Stimulated activated naive CD8-positive, alpha-beta T cell treated with anti-CD3 and anti-CD28 coated beads, Interleukin-15, Interleukin-2, amounts not matched to agents 100 U/mL and 50 U/mL, for 24 hours (primary cell): ENCODE measurements at regions not wholly inside any gene's neighbourhood (a gene's known extent, or its start where the extent isn't known, plus 50 kb on each side); places are given as distances from the start of the nearest gene placed in this dataset.
"Not testable (repeated sequence)": the region's sequence is repeated elsewhere in the genome, so short reads cannot be mapped to it uniquely, and the experiment has no call there.

Experiments used
- ATAC-seq: fragments of 150-1000 bp; cut with Tn5 transposase; one replicate; pipeline ENCODE4 v1.10.0; 2021
- DNase-seq: peaks from one replicate; pipeline ENCODE4 v3.0.0; 2021

GRCh38 chr2:5617796-5618195 lies 74.4 kb upstream of the SOX11 start:
- ATAC-seq (no peak), DNase-seq (no peak)

- no peak for ATAC-seq
- no peak for DNase-seq
Measured at GRCh38 chr2:5618271-5618670, 73.9 kb upstream of the SOX11 start.

- not testable (repeated sequence) for ATAC-seq, DNase-seq
Measured at GRCh38 chr2:5625556-5626065, 66.6 kb upstream of the SOX11 start.

- not testable (repeated sequence) for ATAC-seq, DNase-seq
Measured at GRCh38 chr2:5628484-5628883, 63.7 kb upstream of the SOX11 start.

- ATAC-seq, DNase-seq: not testable (repeated sequence)
Measured at GRCh38 chr2:5629510-5629909, 62.7 kb upstream of the SOX11 start.

GRCh38 chr2:5637051-5637450 lies 55.1 kb upstream of the SOX11 start:
- not testable (repeated sequence) for DNase-seq

More at GRCh38 chr2:5637051-5637450, 55.1 kb upstream of the SOX11 start:
- not testable (repeated sequence) for ATAC-seq
